K562 (cell line): ENCODE measurements at regions not wholly inside any gene's neighbourhood (a gene's known extent, or its start where the extent isn't known, plus 50 kb on each side); places are given as distances from the start of the nearest gene placed in this dataset.

ENCODE experiments used
- FOXP4 ChIP-seq: sonication (generic); formaldehyde crosslinking; IDR thresholded peaks from 2 replicates; pipeline ENCODE4 v1.8.0; 2022; ENCODE audit warnings: mild to moderate bottlenecking, missing genetic modification reagents, borderline replicate concordance
- FUS ChIP-seq: fragments of 200-400 bp; formaldehyde crosslinking; optimal IDR thresholded peaks from 2 replicates; pipeline ENCODE3; 2017; ENCODE audit warnings: low read depth, low read length
- MYBL2 ChIP-seq, 2 experiments: fragments of 450-650 bp in 1 of 2; sonication (generic) in 1 of 2; formaldehyde crosslinking in 1 of 2; IDR thresholded peaks; 2 replicates each; pipeline versions ENCODE4 v1.6.1 to v1.8.1; 2017 to 2022; ENCODE audit warnings: borderline replicate concordance in 1 of 2, inconsistent platforms in 1 of 2, low read depth in 1 of 2, mild to moderate bottlenecking in 1 of 2, missing genetic modification reagents in 1 of 2, moderate library complexity in 1 of 2
- NCOA6 ChIP-seq: fragments of 450-650 bp; IDR thresholded peaks from 2 replicates; pipeline ENCODE4 v1.6.1; 2017; ENCODE audit warnings: mild to moderate bottlenecking
- POLR3A ChIP-seq: IDR thresholded peaks from 2 replicates; pipeline ENCODE4 v1.6.1; 2011; ENCODE audit warnings: borderline replicate concordance, mild to moderate bottlenecking, moderate library complexity; ENCODE audit not compliant: insufficient read length, insufficient read depth; ENCODE audit errors: extremely low read depth
- RBM22 ChIP-seq: fragments of 200-400 bp; formaldehyde crosslinking; IDR thresholded peaks from 2 replicates; pipeline ENCODE4 v1.6.1; 2018; ENCODE audit warnings: low read length, low read depth; ENCODE audit not compliant: poor library complexity, severe bottlenecking
- TCF7 ChIP-seq: sonication (generic); IDR thresholded peaks from 2 replicates; pipeline ENCODE4 v1.6.1; 2016; ENCODE audit warnings: antibody characterized with exemption, borderline replicate concordance
- ZBTB49 ChIP-seq: sonication (generic); formaldehyde crosslinking; IDR thresholded peaks from 2 replicates; pipeline ENCODE4 v1.8.0; 2022; ENCODE audit warnings: missing genetic modification reagents, mild to moderate bottlenecking, borderline replicate concordance
- ZKSCAN8 ChIP-seq: fragments of 200-800 bp; sonication (Bioruptor generic); IDR thresholded peaks from 2 replicates; pipeline ENCODE4 v1.6.1; 2016; ENCODE audit warnings: missing genetic modification characterization, missing compliant biosample characterization
- ZNF384 ChIP-seq: IDR thresholded peaks from 2 replicates; pipeline ENCODE4 v1.6.1; 2012; ENCODE audit warnings: low read depth, low read length, improper control_type of control experiment
- ZNF407 ChIP-seq: fragments of 450-650 bp; IDR thresholded peaks from 2 replicates; pipeline ENCODE4 v1.6.1; 2016; ENCODE audit warnings: low read depth
- ZNF584 ChIP-seq: fragments of 200-800 bp; sonication (Bioruptor generic); IDR thresholded peaks from 2 replicates; pipeline ENCODE4 v1.6.1; 2016; ENCODE audit warnings: low read depth, mild to moderate bottlenecking, missing genetic modification characterization, missing compliant biosample characterization
- ZNF655 ChIP-seq: fragments of 250-450 bp; sonication (Bioruptor Pico); IDR thresholded peaks from 2 replicates; pipeline ENCODE4 v1.5.0; 2021
- ZNF780A ChIP-seq: fragments of 250-450 bp; sonication (Bioruptor Pico); IDR thresholded peaks from 2 replicates; pipeline ENCODE4 v1.5.0; 2021; ENCODE audit warnings: mild to moderate bottlenecking

- TF ChIP-seq ZNF407 (no peak), TCF7 (no peak), POLR3A (no peak), ZKSCAN8 (CRISPR knock-in tag) (0 out of 2 replicates have a peak, but pooled peaks have one; percentile 40), RBM22 (no peak), ZNF780A (CRISPR knock-in tag) (no peak), ZBTB49 (CRISPR knock-in tag) (no peak), ZNF655 (no peak), ZNF384 (no peak), FOXP4 (no peak), MYBL2 (IDR thresholded peaks at IDR 0.05; ENCODE audit: low read depth) (peak; percentile 65), MYBL2 (CRISPR knock-in tag; IDR thresholded peaks at IDR 0.05; ENCODE audit: borderline replicate concordance) (no peak), ZNF584 (CRISPR knock-in tag) (peak; percentile 92), FUS (no peak), NCOA6 (no peak)
Observed at GRCh38 chr19:28553005-28553404, 659.9 kb downstream of the UQCRFS1 start (continued).
